GM12878 (cell line): ENCODE measurements at regions not wholly inside any gene's neighbourhood (a gene's known extent, or its start where the extent isn't known, plus 50 kb on each side); places are given as distances from the start of the nearest gene placed in this dataset.

Experiments used
- ATAC-seq: fragments of 200-7000 bp; cut with Tn5 transposase; 3 replicates; pipeline ENCODE4 v1.9.1; 2020; ENCODE audit warnings: mild to moderate bottlenecking, moderate library complexity
- BruUV-seq: library from RNA; stranded (reverse); fragments of 400-500 nt; replicated peaks from 2 replicates; lab custom pipeline; 2021; lab: Mats Ljungman, UMichigan
- CTCF ChIA-PET: fragments of 300-600 bp; sonication (Branson Sonifier 250); formaldehyde crosslinking; extraction: SDS; loops from one replicate; lab custom pipeline; 2021; ENCODE audit warnings: inconsistent platforms; lab: Yijun Ruan, JAX
- POLR2A ChIA-PET: fragments of 350-600 bp; formaldehyde crosslinking; extraction: SDS; loops from one replicate; lab custom pipeline; 2021; ENCODE audit warnings: inconsistent platforms; lab: Charles Lee
- RAD21 ChIA-PET: fragments of 300-600 bp; sonication (Branson Sonifier 250); formaldehyde crosslinking; loops from one replicate; lab custom pipeline; 2023; ENCODE audit warnings: antibody characterized with exemption; ENCODE audit not compliant: unreplicated experiment; lab: Charles Lee
- SMC1A ChIA-PET: fragments of 300-600 bp; sonication (Branson Sonifier 250); formaldehyde crosslinking; loops from one replicate; lab custom pipeline; 2023; ENCODE audit not compliant: unreplicated experiment, uncharacterized antibody; lab: Charles Lee
- DNase-seq: peaks from one replicate; pipeline ENCODE4 v3.0.0-alpha.2; 2011; ENCODE audit warnings: low read depth, low spot score
- FAIRE-seq: peaks from 3 replicates; lab custom pipeline; 2011; peaks lifted over from hg19 to GRCh38; lab: Jason Lieb, UNC
- H2AFZ ChIP-seq: 2 replicates; pipeline ENCODE4 v1.6.0; 2011; ENCODE audit warnings: low read depth, low read length, control low read depth; ENCODE audit not compliant: control insufficient read depth
- H3K27ac ChIP-seq: 2 replicates; pipeline ENCODE4 v1.5.1; 2011; ENCODE audit warnings: control low read depth; ENCODE audit not compliant: control insufficient read depth, insufficient read depth
- H3K27me3 ChIP-seq, 2 experiments: replicated peaks in 1 of 2; 2 replicates each; pipeline versions ENCODE4 v1.6.0 to v1.6.1; 2011; ENCODE audit warnings: low read length in 1 of 2; ENCODE audit not compliant: control insufficient read depth in 2 of 2, insufficient read depth in 2 of 2
- H3K36me3 ChIP-seq, 2 experiments: 2 replicates each; pipeline ENCODE4 v1.5.1; 2011; ENCODE audit warnings: low read length in 1 of 2; ENCODE audit not compliant: control insufficient read depth in 2 of 2, insufficient read depth in 2 of 2
- H3K4me1 ChIP-seq: 2 replicates; pipeline ENCODE4 v1.6.1; 2011; ENCODE audit warnings: mild to moderate bottlenecking, low read length, moderate library complexity, mixed read lengths; ENCODE audit not compliant: control insufficient read depth, insufficient read depth
- H3K4me2 ChIP-seq: 2 replicates; pipeline ENCODE4 v1.6.0; 2011; ENCODE audit warnings: control low read depth; ENCODE audit not compliant: control insufficient read depth, insufficient read depth
- H3K4me3 ChIP-seq: fragments of 200-600 bp; sonication (generic); 2 replicates; pipeline ENCODE4 v1.5.1; 2016
- H3K79me2 ChIP-seq: 2 replicates; pipeline ENCODE4 v1.6.0; 2011; ENCODE audit warnings: low read length; ENCODE audit not compliant: control insufficient read depth, insufficient read depth
- H3K9ac ChIP-seq: 2 replicates; pipeline ENCODE4 v1.8.0; 2011; ENCODE audit warnings: low read length, control low read depth, mixed read lengths; ENCODE audit not compliant: control insufficient read depth, insufficient read depth
- H3K9me3 ChIP-seq: replicated peaks from 3 replicates; pipeline ENCODE4 v1.5.1; 2011; ENCODE audit warnings: mild to moderate bottlenecking, low read length; ENCODE audit not compliant: control insufficient read depth, insufficient read depth
- H4K20me1 ChIP-seq: 2 replicates; pipeline ENCODE4 v1.6.0; 2011; ENCODE audit not compliant: control insufficient read depth, insufficient read depth
- CHD1 ChIP-seq: IDR thresholded peaks from 2 replicates; pipeline ENCODE4 v1.6.1; 2012; ENCODE audit warnings: low read depth, low read length, improper control_type of control experiment
- E2F4 ChIP-seq: IDR thresholded peaks from 2 replicates; pipeline ENCODE4 v1.6.1; 2012; ENCODE audit warnings: low read depth, low read length, improper control_type of control experiment
- EED ChIP-seq: sonication (generic); IDR thresholded peaks from 2 replicates; pipeline ENCODE4 v1.6.1; 2016; ENCODE audit warnings: antibody characterized with exemption, low read depth
- NR2C1 ChIP-seq: fragments of 450-650 bp; IDR thresholded peaks from 2 replicates; pipeline ENCODE4 v1.6.1; 2017; ENCODE audit warnings: antibody characterized with exemption, mild to moderate bottlenecking, moderate library complexity
- POU2F2 ChIP-seq: IDR thresholded peaks from 3 replicates; pipeline ENCODE4 v1.6.1; 2011; ENCODE audit warnings: low read depth, mild to moderate bottlenecking, low read length, borderline replicate concordance
- WGBS: methylation state at CpG from one replicate; pipeline ENCODE4 v1.1.6; 2016; ENCODE audit warnings: low lambda C conversion rate; ENCODE audit not compliant: insufficient replicate concordance, insufficient coverage; ENCODE audit errors: missing lambda C conversion rate; 5-methylcytosine and 5-hydroxymethylcytosine counted together
- in situ Hi-C: fragments of 300-500 bp; cut with MboI; formaldehyde crosslinking; loops from 9 replicates; pipeline ENCODE4 v1.14.3; 2018; ENCODE audit warnings: mixed read lengths
- intact Hi-C: fragments of 100-400 bp; cut with micrococcal nuclease; formaldehyde crosslinking; loops from one replicate; pipeline ENCODE4 v1.14.2; 2022; ENCODE audit not compliant: unreplicated experiment
- TF ChIP-seq, protein P1 (sequence below): fragments of 450-650 bp; IDR thresholded peaks from 2 replicates; pipeline ENCODE4 v1.6.1; 2017; ENCODE audit warnings: mild to moderate bottlenecking, moderate library complexity
- TF ChIP-seq, protein P2 (sequence below): fragments of 450-650 bp; IDR thresholded peaks from 2 replicates; pipeline ENCODE4 v1.6.1; 2017; ENCODE audit warnings: antibody characterized with exemption, mild to moderate bottlenecking, moderate library complexity

DNA sequence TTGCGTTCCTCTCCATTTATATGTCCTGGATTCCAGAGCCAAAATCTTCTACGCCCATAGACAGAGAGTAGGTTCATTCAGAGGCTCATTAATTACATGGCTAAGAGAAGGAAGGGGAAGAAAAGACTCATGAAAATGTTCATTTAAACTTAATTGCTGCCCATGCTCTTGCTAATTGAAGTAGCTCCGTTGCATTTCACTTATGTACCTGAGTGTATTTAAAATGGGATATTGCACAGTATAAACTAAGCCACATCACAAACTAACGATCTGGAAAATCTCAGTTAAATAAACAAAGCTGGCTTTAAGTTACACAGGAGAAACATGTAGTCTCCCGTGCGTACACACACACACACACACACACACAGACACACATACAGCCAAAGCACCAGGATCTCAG is 269.2 kb downstream of the CDC5L start:
- 27% methylated on average over 6 of the region's 6 CpGs for WGBS
- no peaks in the 10 kb centered on the region for H3K79me2 ChIP-seq
- FAIRE-seq (no peak), DNase-seq (no peak), ATAC-seq (no peak)
- CTCF ChIA-PET: interaction anchor here (0.8 to 7.5 kb wide), 25 partner anchors 11 to 1267 kb away, joined by 3 to 88 read pairs (median 4); partner anchors contain the start of gene SUPT3H
- H2AFZ ChIP-seq: no peak overlapping the region
- intact Hi-C loops (loop anchor here (5.0 to 10.0 kb wide), 5 partner anchors 211 to 768 kb away; partner anchors contain the start of gene SUPT3H), in situ Hi-C loops (loop anchor here (5.0 kb wide), 1 partner anchor 1061 kb away; no protein-coding TSS in a partner anchor)
- H3K9ac ChIP-seq: no peak overlapping the region
- POLR2A ChIA-PET: interaction anchor here (0.7 kb wide), 1 partner anchor 725 kb away, joined by 3 read pairs; no protein-coding TSS in a partner anchor
- no peaks in the 10 kb centered on the region for H4K20me1 ChIP-seq
- RAD21 ChIA-PET: interaction anchor here (0.6 to 3.5 kb wide), 10 partner anchors 24 to 1266 kb away, joined by 3 to 34 read pairs (median 4); no protein-coding TSS in a partner anchor
- no peak overlapping the region for H3K4me3 ChIP-seq
- no peak overlapping the region for H3K27ac ChIP-seq
- TF ChIP-seq, protein P1, sequence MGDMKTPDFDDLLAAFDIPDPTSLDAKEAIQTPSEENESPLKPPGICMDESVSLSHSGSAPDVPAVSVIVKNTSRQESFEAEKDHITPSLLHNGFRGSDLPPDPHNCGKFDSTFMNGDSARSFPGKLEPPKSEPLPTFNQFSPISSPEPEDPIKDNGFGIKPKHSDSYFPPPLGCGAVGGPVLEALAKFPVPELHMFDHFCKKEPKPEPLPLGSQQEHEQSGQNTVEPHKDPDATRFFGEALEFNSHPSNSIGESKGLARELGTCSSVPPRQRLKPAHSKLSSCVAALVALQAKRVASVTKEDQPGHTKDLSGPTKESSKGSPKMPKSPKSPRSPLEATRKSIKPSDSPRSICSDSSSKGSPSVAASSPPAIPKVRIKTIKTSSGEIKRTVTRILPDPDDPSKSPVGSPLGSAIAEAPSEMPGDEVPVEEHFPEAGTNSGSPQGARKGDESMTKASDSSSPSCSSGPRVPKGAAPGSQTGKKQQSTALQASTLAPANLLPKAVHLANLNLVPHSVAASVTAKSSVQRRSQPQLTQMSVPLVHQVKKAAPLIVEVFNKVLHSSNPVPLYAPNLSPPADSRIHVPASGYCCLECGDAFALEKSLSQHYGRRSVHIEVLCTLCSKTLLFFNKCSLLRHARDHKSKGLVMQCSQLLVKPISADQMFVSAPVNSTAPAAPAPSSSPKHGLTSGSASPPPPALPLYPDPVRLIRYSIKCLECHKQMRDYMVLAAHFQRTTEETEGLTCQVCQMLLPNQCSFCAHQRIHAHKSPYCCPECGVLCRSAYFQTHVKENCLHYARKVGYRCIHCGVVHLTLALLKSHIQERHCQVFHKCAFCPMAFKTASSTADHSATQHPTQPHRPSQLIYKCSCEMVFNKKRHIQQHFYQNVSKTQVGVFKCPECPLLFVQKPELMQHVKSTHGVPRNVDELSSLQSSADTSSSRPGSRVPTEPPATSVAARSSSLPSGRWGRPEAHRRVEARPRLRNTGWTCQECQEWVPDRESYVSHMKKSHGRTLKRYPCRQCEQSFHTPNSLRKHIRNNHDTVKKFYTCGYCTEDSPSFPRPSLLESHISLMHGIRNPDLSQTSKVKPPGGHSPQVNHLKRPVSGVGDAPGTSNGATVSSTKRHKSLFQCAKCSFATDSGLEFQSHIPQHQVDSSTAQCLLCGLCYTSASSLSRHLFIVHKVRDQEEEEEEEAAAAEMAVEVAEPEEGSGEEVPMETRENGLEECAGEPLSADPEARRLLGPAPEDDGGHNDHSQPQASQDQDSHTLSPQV: no peak
- TF ChIP-seq CHD1: no peak
- no peak for TF ChIP-seq POU2F2
- TF ChIP-seq, protein P2, sequence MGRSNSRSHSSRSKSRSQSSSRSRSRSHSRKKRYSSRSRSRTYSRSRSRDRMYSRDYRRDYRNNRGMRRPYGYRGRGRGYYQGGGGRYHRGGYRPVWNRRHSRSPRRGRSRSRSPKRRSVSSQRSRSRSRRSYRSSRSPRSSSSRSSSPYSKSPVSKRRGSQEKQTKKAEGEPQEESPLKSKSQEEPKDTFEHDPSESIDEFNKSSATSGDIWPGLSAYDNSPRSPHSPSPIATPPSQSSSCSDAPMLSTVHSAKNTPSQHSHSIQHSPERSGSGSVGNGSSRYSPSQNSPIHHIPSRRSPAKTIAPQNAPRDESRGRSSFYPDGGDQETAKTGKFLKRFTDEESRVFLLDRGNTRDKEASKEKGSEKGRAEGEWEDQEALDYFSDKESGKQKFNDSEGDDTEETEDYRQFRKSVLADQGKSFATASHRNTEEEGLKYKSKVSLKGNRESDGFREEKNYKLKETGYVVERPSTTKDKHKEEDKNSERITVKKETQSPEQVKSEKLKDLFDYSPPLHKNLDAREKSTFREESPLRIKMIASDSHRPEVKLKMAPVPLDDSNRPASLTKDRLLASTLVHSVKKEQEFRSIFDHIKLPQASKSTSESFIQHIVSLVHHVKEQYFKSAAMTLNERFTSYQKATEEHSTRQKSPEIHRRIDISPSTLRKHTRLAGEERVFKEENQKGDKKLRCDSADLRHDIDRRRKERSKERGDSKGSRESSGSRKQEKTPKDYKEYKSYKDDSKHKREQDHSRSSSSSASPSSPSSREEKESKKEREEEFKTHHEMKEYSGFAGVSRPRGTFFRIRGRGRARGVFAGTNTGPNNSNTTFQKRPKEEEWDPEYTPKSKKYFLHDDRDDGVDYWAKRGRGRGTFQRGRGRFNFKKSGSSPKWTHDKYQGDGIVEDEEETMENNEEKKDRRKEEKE: no peak
- no peak for TF ChIP-seq EED
- no peak for TF ChIP-seq E2F4
- TF ChIP-seq NR2C1: no peak
- no peaks in the 10 kb centered on the region for H3K9me3 ChIP-seq
- H3K27me3 ChIP-seq: peaks cover 0 to 2% of the 10 kb centered on the region in 2 experiments; a peak in 1 of 4 replicates
- BruUV-seq: no TSS peak
- H3K4me2 ChIP-seq: no peak overlapping the region
- no peaks in the 10 kb centered on the region; the same call in 1 of the 2 replicates for H3K4me1 ChIP-seq
- SMC1A ChIA-PET: interaction anchor here (1.2 to 5.5 kb wide), 14 partner anchors 11 to 1266 kb away, joined by 3 to 60 read pairs (median 5); no protein-coding TSS in a partner anchor
- no peaks in the 10 kb centered on the region for H3K36me3 ChIP-seq
